Ecto neural progenitor cell (in vitro differentiated cells): ENCODE measurements at regions not wholly inside any gene's neighbourhood (a gene's known extent, or its start where the extent isn't known, plus 50 kb on each side); places are given as distances from the start of the nearest gene placed in this dataset.
A peak's percentile ranks its signal among the peaks of the same experiment; 100 is the strongest.

Source experiments
- DNase-seq: peaks from one replicate; pipeline ENCODE4 v3.0.0-alpha.2; 2018; ENCODE audit warnings: low spot score

GRCh38 chr10:113368666-113369364, 184.0 kb upstream of the HABP2 start:
- DNase-seq: no peak

GRCh38 chr10:113369365-113369694, 183.5 kb upstream of the HABP2 start:
- DNase-seq: no peak

- no peak for DNase-seq
Observed at GRCh38 chr10:113376428-113376827, 176.4 kb upstream of the HABP2 start.

- no peak for DNase-seq
Observed at GRCh38 chr10:113379091-113379490, 173.8 kb upstream of the HABP2 start.

- no peak for DNase-seq
Observed at GRCh38 chr10:113381416-113381815, 171.4 kb upstream of the HABP2 start.

- DNase-seq: no peak
Observed at GRCh38 chr10:113381981-113382509, 170.8 kb upstream of the HABP2 start.

- DNase-seq: no peak
Observed at GRCh38 chr10:113382691-113383090, 170.2 kb upstream of the HABP2 start.

- no peak for DNase-seq
Observed at GRCh38 chr10:113384181-113384580, 168.7 kb upstream of the HABP2 start.

GRCh38 chr10:113385021-113385999, 167.5 kb upstream of the HABP2 start:
- DNase-seq: peak; percentile 88

GRCh38 chr10:113386005-113386404, 166.8 kb upstream of the HABP2 start:
- DNase-seq: no peak

GRCh38 chr10:113389969-113390368, 162.9 kb upstream of the HABP2 start:
- no peak for DNase-seq

- no peak for DNase-seq
Observed at GRCh38 chr10:113390896-113391295, 162.0 kb upstream of the HABP2 start.

GRCh38 chr10:113397047-113397446, 155.8 kb upstream of the HABP2 start:
- no peak for DNase-seq

GRCh38 chr10:113399065-113399464, 153.8 kb upstream of the HABP2 start:
- DNase-seq: no peak

- no peak for DNase-seq
Observed at GRCh38 chr10:113402602-113403001, 150.3 kb upstream of the HABP2 start.

GRCh38 chr10:113407218-113407617, 145.6 kb upstream of the HABP2 start:
- DNase-seq: no peak

GRCh38 chr10:113409175-113409574, 143.7 kb upstream of the HABP2 start:
- no peak for DNase-seq

- no peak for DNase-seq
Observed at GRCh38 chr10:113410618-113411017, 142.2 kb upstream of the HABP2 start.

GRCh38 chr10:113411456-113411855, 141.4 kb upstream of the HABP2 start:
- no peak for DNase-seq

GRCh38 chr10:113412161-113412560, 140.7 kb upstream of the HABP2 start:
- DNase-seq: no peak

- DNase-seq: no peak
Observed at GRCh38 chr10:113414543-113414942, 138.3 kb upstream of the HABP2 start.

- no peak for DNase-seq
Observed at GRCh38 chr10:113415246-113415645, 137.6 kb upstream of the HABP2 start.
